Activated gamma-delta T cell (primary cell): ENCODE measurements at regions not wholly inside any gene's neighbourhood (a gene's known extent, or its start where the extent isn't known, plus 50 kb on each side); places are given as distances from the start of the nearest gene placed in this dataset.

Source experiments
- DNase-seq: peaks from one replicate; lab custom pipeline; 2025; lab: John Stamatoyannopoulos, UW

DNA sequence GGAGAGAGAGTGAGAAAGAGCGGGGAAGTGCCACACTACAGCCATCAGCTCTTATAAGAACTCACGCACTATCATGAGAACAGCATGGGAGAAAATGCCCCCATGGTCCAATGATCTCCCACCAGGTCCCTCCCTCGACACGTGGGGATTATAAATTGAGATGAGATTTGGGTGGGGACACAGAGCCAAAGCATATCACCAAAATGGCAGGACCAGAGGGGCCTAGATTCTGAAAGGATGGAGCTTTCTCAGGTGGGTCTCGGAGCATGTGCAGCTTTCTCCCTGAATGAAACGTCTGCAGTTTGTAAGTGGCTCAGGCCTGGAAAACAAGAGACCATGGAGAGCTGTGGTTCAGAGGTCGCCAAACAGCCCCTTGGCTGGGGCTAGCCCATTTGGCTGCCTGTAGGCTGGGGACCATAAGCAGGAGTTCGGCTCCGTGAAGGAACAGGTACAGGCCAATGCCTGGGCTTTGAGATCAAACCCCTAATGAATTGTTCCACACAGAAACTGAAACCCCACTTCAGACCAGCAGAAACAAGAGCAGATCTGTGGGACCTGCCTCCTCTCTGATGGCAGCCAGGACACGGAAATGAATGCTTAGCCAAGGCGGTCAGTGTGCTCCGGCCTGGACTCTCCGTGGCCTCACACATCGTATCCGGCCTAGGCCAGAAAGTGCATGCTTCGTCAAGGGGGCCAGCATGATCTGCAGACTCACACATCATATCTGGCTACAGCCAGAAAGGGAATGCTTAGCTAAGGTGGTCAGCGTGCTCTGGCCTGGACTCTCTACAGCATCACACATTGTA is 111.2 kb upstream of the TMEM18 start:
- DNase-seq: no peak

DNA sequence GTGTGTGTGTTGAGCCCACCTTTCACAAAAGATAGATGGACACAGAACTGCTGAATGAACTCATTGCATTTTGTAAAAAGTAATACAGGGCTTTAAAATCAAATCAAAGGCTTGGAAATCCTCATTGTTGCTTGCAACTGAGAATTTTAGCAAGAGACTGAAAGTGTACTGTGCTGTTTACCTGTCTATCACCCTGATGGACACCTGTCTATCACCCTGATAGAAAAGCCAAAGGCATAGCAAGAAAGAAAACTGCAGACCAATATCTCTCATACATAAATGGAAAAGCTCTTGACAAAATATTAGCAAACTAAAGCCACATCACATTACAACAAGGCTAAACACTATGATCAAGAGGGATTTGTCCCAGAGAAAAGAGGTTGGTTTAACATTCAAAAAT is 107.5 kb upstream of the TMEM18 start:
- no peak for DNase-seq

DNA sequence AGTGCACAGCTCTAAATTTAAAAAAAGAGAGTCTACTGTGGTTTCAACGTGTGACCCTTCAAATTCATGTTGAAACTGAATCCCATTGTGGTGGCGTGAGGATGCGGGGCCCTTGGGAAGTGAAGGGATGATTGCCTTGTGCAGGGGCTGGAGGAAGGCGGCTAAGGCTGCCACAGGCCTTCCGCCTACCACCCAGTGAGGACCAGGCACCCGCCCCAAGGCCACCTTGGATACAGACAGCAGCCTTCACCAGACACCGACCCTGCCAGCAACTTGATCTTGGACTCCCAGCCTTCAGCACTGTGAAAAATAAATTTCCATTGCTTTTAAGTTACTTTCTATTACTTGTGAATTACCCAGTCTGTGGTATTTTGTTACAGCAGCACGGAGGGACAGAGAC is 103.4 kb upstream of the TMEM18 start:
- no peak for DNase-seq

DNA sequence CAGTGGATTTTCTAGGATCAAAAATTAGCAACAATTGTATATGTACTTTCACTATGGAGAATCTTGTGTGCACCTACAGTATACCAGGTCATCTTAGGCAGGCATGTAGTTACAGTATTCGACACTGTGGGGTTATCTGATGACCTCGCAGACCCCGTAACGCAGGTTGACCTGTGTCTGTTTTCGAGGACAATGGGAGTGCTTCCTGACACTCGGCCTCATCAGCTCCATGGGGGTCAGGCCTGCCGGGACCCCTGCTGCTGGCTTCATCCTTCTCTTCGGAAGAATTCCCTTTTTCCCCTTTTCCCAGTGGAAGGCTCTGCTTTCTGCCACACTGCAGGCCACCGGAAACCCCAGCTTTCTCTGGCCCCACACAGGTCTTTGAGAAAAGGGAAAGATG is 102.8 kb upstream of the TMEM18 start:
- DNase-seq: no peak

DNA sequence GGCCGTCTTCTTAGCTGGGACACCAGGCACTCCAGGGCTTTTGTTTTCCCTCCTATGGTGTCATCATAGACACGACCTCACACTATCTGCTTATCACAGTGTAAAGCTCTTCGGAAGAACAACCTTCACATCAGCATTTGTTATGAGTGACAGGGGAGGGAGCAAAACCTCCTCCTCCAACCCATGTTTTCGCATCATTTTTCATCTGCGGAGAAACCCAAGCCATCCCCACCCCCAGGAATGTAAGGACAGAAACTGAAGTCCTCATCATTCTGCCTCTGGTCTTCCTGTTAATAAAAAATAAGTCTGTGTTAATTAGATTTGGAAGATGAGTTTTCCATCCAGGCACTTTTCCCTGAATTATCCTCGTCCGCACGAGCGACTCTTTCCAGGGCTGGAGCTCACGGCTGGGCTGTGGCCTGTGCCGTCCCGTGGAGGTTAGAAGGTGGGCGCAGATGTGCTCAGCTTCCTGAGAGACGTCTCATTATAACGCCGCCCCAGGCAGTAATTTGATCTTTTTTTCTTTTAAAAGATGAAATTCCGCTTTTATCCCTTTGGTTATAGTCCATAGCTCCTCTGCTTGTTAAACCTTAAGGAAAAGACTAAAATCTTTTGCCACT is 101.6 kb upstream of the TMEM18 start:
- DNase-seq: no peak

DNA sequence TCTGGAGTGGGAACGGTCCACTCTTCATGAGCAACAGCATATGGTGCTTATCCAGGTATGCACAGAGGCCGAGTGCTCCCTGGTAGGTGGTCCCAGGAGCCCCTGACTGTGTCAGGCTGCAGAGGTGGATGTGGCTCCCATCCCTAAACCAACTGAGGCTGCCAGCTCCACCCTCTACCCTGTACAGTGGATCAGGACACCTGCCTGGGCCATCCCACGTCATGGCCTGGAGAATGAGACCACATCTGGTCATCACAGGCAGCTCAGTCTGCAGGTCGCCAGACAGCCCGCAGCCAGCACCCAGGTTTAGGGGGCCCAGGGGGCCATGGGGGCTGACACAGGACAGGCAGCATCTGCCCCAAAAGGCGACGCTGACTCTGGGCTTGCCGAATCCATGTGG is 100.3 kb upstream of the TMEM18 start:
- no peak for DNase-seq

DNA sequence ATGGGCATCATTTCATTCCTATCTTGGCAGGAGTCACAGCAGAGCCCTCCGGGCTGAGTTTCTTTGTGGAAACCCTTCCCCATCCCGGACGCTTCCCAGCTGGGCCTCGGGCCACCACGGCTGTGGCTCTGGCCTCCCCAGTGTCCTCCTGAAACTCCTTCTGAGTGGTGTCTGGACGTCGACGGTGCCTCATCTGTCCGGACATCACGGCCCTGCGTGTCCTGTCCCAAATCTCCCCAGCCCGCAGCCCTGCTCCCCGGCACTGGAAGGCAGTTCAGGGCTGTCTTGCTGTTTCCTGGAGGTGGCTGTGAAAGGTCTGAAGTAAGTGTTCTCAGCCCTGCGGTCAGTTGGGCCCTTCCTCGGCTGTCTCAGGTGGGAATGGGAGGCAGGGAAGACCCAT is 99.8 kb upstream of the TMEM18 start:
- DNase-seq: no peak

DNA sequence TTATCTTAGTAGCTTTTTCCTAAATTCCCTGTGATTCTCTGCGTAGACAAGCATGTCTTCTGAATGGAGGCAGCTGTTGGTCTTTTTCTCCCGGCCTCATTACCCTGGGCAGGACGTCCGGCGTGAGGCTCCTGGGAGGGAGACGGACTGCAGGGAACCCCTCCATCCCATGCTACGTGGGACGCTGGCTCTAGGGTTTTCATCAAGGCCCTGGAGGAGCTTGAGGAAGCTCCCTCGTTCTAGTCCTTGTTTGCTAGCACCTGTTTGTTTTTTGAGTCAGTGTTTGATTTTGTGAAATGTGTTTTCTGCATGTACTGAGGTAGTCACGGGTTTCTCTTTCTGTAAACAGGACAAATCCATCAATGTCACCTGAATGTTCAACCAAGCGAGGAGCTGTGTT is 99.3 kb upstream of the TMEM18 start:
- DNase-seq: no peak

DNA sequence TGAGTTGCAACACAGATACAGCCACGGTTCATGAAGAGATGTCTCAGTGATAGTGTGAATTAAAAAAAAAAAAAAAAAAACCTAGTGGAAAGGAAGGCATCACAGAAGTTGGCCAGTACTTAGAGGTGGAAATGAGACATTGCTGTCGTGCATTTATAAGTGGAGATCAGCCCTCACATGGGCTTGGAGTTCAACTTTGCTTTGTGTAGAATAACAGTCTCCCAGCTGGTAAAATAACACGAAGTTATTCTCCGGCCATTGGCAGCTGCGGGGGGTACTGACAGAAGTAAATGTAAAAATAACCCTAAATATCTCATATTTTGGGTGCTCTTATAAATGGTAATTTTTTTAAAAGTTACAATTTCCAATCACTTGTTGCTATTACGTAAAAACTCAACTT is 98.8 kb upstream of the TMEM18 start:
- DNase-seq: no peak

DNA sequence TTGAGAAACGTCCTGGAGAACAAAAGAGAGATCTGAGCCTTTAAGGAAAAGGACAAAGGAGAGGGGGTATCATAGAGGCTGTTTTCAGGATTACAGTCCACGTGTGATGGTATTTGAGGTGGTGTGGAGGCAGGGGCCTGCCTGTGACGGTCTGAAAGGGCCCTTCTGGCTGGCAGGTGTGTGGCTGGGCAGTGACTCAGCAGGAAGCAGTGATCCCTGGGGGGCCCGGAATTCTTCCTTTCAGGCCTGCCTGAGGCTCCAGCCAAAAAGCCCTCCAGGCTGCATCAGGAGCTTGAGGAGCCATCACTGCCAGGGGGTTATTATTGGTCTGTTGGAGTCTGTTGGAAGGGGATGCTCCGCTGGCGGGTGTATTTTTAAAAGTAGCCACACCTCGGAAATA is 97.2 kb upstream of the TMEM18 start:
- no peak for DNase-seq

DNA sequence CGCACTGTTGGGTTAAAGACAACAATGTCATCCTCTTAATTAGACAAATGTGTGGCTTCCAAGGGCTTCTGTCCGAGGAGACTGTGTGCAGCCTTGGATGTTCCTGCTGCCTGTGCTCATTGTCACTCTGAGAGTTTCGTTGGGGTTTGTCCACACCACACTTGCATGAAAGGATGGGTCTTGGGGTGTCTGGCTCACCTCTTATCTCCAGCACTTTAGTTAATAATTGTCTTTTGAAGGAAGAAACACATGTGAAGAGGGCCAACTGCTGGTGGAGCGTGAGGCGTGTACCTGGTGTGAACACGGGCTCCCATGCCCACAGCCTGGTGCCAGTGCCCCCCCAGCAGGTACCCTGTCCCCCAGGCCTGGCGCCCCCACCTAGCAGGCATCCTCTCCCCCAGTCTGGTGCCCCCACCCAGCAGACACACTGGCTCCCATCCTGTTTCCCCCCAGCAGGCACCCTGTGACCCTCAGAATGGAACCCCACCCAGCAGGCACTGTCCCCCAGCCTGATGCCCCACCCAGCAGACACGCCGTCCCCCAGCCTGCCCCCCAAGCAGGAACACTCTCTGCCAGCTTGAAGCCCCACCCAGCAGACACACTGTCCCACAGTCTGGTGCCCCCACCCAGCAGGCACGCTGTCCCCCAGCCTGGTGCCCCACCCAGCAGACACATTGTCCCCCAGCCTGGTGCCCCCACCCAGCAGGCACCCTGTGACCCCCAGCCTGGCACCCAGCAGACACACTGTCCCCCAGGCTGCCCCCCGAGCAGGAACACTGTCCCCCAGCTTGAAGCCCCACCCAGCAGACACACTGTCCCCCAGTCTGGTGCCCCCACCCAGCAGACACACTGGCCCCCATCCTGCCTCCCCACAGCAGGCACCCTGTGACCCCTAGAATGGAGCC is 96.3 kb upstream of the TMEM18 start:
- no peak for DNase-seq

DNA sequence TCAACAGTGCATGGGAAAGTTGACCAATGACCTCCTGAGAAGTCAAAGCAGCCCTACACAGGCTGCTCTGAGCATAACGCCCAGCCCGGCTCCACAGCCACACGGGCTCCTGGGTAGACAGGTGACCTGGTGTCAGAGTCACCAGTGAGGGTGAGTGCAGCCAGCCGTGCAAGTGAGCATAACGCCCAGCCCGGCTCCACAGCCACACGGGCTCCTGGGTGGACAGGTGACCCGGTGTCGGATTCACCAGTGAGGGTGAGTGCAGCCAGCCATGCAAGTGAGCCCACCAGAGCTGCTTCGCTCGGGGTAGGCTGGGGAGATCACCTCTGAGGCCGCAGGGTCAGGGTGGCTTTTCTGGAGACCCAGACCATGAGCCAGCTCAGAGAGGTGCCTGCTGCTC is 94.3 kb upstream of the TMEM18 start:
- no peak for DNase-seq

DNA sequence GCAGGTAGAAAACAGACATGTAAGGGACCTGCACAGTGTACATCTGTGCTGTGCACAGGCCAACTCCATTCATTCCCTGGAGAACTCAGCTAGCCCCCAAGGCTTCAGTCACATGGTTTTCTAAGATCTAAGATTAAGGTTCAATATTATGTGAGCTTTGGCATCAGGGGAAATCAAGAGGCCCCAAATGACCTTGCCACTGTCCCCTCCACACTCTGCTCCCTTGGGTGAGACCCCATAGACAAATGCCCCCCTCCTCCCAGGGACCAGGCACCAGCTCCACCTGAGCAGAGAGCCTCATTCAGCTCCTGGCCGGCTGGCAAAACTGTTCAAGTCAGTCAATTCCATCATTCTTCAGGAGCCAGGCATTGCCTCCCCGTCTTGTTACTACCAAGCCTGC is 93.6 kb upstream of the TMEM18 start:
- DNase-seq: no peak

DNA sequence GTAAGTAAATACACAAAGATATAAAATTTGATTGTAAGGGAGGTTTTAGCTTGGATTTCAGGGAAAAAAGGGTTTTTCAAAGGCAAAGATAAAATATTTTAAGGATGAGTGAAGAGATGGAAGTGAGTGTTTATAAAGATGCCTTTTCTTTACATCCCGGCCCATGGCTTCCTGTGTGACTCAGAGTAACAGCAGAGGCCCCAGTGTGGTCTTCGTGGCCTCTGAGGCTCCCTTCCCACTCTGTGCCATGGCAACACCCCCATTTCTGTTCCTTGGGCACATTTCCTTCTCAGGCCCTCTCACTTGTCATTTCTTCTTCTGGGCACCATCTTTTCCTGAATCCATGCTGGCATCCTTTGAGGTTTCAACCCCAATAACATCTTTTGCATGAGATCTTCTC is 92.6 kb upstream of the TMEM18 start:
- DNase-seq: no peak

DNA sequence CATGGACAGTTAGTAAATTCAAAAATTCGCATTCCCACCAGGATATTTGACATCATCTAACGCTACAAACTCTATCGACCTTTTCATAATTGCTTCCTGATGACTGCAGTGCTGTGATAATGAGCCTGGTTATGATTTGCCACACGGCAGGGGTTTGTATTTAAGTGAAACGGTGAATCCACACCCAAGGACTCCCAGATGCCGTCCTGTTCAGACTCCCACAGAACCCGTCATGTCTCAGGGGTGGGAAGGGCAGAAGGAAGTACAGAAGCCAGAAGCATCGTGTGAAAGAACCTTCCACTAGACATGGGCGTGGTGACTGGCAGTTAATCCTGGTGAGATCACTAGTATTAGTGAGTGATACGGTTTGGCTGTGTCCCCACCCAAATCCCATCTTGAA is 91.2 kb upstream of the TMEM18 start:
- no peak for DNase-seq

DNA sequence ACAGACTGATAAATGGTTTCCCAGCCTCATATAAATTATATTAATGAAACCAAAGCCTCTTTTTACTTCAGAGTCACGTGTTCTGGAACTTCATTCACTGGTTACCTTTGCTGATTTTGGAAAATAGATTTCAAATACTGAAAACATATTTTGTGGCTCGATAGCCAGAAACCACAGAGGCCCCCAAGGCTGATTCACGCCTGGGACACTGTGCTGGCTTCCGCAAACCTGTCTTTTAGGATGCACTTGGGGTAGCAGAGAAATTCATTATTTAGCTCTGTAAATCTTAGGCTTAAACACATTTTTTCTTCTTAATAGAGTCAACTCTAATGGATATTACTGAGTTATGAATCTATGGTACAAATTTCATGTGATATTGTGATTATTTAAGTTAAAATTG is 90.7 kb upstream of the TMEM18 start:
- no peak for DNase-seq

DNA sequence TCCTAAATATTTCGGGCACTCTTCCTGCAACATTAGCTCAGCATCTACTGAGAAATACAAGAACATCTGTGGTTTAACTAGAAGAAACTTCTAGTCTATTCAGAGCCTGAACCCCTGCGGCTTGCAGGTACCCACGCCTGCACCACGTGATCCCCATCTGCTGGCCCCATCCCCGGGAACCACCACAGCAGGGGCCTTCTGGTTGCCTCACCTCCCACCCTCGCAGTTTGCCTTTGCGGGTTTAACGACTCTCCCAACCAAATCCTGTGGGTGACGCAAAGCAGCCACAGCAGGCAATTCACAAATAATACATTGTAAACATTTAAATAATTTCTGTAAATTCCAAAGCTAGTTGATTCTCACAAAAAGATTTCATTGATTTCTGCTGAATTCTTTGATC is 90.2 kb upstream of the TMEM18 start:
- peak; percentile 36 for DNase-seq

DNA sequence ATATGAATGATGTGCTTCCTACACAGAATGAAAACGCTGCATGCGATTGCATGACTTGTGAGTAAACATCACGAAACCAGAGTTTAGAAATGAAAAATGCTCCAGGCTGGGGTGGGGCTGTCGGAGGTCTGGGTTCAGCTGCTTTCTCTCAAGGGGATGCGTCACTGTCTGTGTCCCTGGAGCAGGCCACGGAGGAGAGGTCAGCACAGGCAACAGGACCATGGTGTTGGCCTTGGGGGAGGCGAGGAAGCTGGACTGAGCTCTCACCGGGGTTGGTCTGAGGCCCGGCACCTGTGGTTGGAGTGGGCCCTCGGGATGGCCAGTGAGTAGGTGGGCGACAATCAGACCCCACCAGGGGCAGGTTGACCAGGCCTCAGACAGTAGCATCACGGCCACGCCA is 89.0 kb upstream of the TMEM18 start:
- no peak for DNase-seq

DNA sequence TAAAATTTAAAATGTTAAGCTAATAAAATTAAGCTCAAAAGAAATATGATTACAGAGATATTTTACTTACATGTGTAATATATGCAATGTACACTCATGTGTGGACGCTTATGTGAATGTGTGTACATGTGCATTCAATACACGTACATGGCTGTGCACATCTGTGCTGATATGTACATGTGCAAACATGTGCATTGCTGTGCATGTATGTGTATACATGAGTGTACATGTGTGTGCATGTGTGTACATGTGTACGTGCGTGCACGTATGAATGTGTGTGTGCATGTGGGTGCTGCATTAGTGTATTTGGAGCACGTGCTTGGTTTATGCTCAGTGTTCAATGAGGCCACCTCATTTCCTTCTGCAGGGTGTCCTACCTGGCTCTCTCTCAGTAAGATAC is 88.2 kb upstream of the TMEM18 start:
- DNase-seq: no peak

DNA sequence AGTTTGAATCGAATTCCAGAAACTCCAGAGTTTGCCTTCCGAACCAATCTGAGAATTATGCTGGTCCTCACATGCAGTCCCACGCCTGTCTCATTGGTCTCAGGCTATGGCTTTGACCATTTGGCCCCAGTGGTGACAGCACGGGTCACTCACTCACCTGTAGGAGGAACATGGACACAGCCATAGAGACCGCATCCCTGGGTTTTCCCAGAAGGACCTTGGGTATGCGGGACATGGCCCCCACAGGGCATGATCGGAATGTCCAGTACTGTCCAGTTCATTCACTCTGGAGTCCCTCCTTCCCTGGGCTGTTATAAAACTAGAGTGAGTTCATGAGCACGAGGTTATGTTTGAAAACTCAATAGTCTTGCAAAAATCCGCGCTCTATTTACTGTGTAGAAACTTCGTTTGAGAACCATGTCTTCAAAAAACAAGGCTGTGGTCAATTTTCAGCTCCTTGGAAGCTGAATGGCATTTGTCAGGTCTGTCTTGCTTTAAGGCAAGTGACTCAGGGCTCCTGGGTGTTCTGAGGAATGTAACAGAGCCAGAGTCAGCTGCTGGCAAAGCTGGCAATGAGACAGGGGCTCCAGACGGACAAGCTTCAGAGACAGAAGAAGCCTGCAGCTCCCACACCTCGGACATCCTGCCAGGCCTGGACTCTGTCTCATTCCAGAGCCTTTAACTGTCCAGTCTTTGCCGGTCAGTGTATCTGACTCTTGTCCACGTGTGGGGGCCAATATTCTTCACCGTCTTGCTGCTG is 86.7 kb upstream of the TMEM18 start:
- DNase-seq: no peak

DNA sequence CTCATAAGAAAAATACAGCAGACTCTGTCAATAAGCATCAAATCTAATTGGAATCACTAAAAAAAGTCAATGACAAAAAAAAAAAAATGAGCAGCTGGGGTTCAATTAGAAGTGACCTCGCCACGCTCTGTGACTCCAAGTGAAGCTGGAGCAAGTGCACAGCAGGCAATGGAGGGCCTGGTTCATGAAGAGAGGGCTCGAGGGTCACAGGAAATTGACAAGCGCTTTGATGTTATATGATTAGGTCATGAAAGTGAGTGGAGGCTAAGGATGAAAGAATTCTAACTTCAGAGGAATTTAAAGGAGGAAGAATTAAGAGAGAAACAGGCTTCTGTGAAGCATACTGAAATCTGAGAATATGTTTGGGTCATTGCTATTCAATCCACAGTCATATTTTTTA is 85.4 kb upstream of the TMEM18 start:
- DNase-seq: no peak

DNA sequence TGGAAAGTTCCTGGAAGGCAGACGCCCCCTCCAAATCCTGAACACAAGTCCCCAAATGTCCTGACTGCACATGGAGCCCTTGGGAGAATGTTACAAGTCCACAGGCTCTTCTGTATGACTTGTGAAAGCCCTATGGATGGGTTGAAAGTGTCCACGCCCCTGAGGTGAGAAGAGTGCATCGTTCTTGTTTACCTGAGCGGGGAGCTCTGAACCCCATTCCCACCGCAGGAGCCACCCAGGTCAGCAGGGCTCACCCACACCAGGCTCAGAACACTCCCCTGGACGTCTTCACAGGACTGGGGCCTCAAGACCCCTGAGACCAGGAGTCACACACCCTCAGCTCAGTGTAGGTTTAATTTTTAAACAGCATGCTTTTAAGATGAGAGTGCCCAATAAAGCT is 84.2 kb upstream of the TMEM18 start:
- no peak for DNase-seq
